WTC11 (cell line): ENCODE measurements at regions not wholly inside any gene's neighbourhood (a gene's known extent, or its start where the extent isn't known, plus 50 kb on each side); places are given as distances from the start of the nearest gene placed in this dataset.

Experiments used
- ATAC-seq: fragments of 200-7000 bp; cut with Tn5 transposase; 2 replicates; pipeline ENCODE4 v1.10.0; 2021; ENCODE audit warnings: mild to moderate bottlenecking, moderate library complexity
- CTCF ChIA-PET: fragments of 300-600 bp; sonication (Branson Sonifier 250); formaldehyde crosslinking; loops from one replicate; lab custom pipeline; 2021; ENCODE audit warnings: antibody characterized with exemption; lab: Charles Lee
- POLR2A ChIA-PET: fragments of 350-600 bp; sonication (Branson Sonifier 250); formaldehyde crosslinking; loops from one replicate; lab custom pipeline; 2021; ENCODE audit warnings: antibody characterized with exemption; lab: Charles Lee
- DNase-seq: peaks from one replicate; pipeline ENCODE4 v3.0.0; 2021; ENCODE audit warnings: low spot score
- H3K27ac Mint-ChIP-seq: 2 replicates; pipeline ENCODE4 v1.8.0; 2021; ENCODE audit warnings: mixed read lengths
- H3K27me3 Mint-ChIP-seq: 2 replicates; pipeline ENCODE4 v1.8.0; 2021; ENCODE audit warnings: low read depth, mild to moderate bottlenecking, moderate library complexity, mixed read lengths
- H3K36me3 Mint-ChIP-seq: 2 replicates; pipeline ENCODE4 v1.8.0; 2021; ENCODE audit warnings: mixed read lengths
- H3K4me1 Mint-ChIP-seq: 2 replicates; pipeline ENCODE4 v1.8.0; 2022; ENCODE audit warnings: mixed read lengths
- H3K4me3 Mint-ChIP-seq: 2 replicates; pipeline ENCODE4 v1.8.0; 2021; ENCODE audit warnings: mild to moderate bottlenecking, moderate library complexity, mixed read lengths
- H3K9me3 Mint-ChIP-seq: 2 replicates; pipeline ENCODE4 v1.8.0; 2021; ENCODE audit warnings: mixed read lengths
- AFF4 ChIP-seq: sonication (generic); formaldehyde crosslinking; IDR thresholded peaks from 2 replicates; pipeline ENCODE4 v1.8.1; 2023; ENCODE audit warnings: mild to moderate bottlenecking, missing genetic modification reagents, borderline replicate concordance
- ATF2 ChIP-seq: sonication (generic); formaldehyde crosslinking; IDR thresholded peaks from 2 replicates; pipeline ENCODE4 v1.8.1; 2022; ENCODE audit warnings: low read depth, missing genetic modification reagents, borderline replicate concordance
- ATF6 ChIP-seq: sonication (generic); formaldehyde crosslinking; IDR thresholded peaks from 2 replicates; pipeline ENCODE4 v1.8.1; 2023; ENCODE audit warnings: mild to moderate bottlenecking, missing genetic modification reagents
- CREM ChIP-seq: sonication (generic); formaldehyde crosslinking; IDR thresholded peaks from 2 replicates; pipeline ENCODE4 v1.8.1; 2022; ENCODE audit warnings: mild to moderate bottlenecking, missing genetic modification reagents, moderate library complexity
- ESRRA ChIP-seq: sonication (generic); formaldehyde crosslinking; IDR thresholded peaks from 2 replicates; pipeline ENCODE4 v1.8.1; 2022; ENCODE audit warnings: mild to moderate bottlenecking, missing genetic modification reagents, borderline replicate concordance
- GABPB1 ChIP-seq: sonication (generic); formaldehyde crosslinking; IDR thresholded peaks from 2 replicates; pipeline ENCODE4 v1.8.1; 2023; ENCODE audit warnings: mild to moderate bottlenecking, missing genetic modification reagents
- JUN ChIP-seq: sonication (generic); formaldehyde crosslinking; IDR thresholded peaks from 2 replicates; pipeline ENCODE4 v1.8.0; 2023; ENCODE audit warnings: mild to moderate bottlenecking, missing genetic modification reagents
- MLX ChIP-seq: sonication (generic); formaldehyde crosslinking; IDR thresholded peaks from 2 replicates; pipeline ENCODE4 v1.8.1; 2023; ENCODE audit warnings: mild to moderate bottlenecking, missing genetic modification reagents, moderate library complexity
- MYBL2 ChIP-seq: sonication (generic); formaldehyde crosslinking; IDR thresholded peaks from 2 replicates; pipeline ENCODE4 v1.8.1; 2023; ENCODE audit warnings: mild to moderate bottlenecking, moderate library complexity, missing genetic modification reagents
- NFE2L1 ChIP-seq: sonication (generic); formaldehyde crosslinking; IDR thresholded peaks from 2 replicates; pipeline ENCODE4 v1.8.1; 2023; ENCODE audit warnings: missing genetic modification reagents
- RELA ChIP-seq: sonication (generic); formaldehyde crosslinking; IDR thresholded peaks from 2 replicates; pipeline ENCODE4 v1.8.1; 2022; ENCODE audit warnings: missing genetic modification reagents, mild to moderate bottlenecking, borderline replicate concordance
- TEAD1 ChIP-seq: sonication (generic); formaldehyde crosslinking; IDR thresholded peaks from 2 replicates; pipeline ENCODE4 v1.8.0; 2022; ENCODE audit warnings: mild to moderate bottlenecking, missing genetic modification reagents
- TEAD4 ChIP-seq: sonication (generic); formaldehyde crosslinking; IDR thresholded peaks from 2 replicates; pipeline ENCODE4 v1.8.0; 2022; ENCODE audit warnings: mild to moderate bottlenecking, missing genetic modification reagents
- USF2 ChIP-seq: sonication (generic); formaldehyde crosslinking; IDR thresholded peaks from 2 replicates; pipeline ENCODE4 v1.8.1; 2023; ENCODE audit warnings: mild to moderate bottlenecking, missing genetic modification reagents, moderate library complexity
- ZNF138 ChIP-seq: sonication (generic); formaldehyde crosslinking; conservative IDR thresholded peaks from 2 replicates; pipeline ENCODE4 v1.8.1; 2022; ENCODE audit warnings: mild to moderate bottlenecking, moderate library complexity, missing genetic modification reagents
- ZNF396 ChIP-seq: fragments of 250-450 bp; sonication (Bioruptor Pico); IDR thresholded peaks from 2 replicates; pipeline ENCODE4 v1.8.0; 2021; ENCODE audit warnings: mild to moderate bottlenecking, moderate library complexity, borderline replicate concordance
- ZNF671 ChIP-seq: fragments of 250-450 bp; sonication (Bioruptor Pico); IDR thresholded peaks from 2 replicates; pipeline ENCODE4 v1.8.0; 2021; ENCODE audit warnings: mild to moderate bottlenecking

GRCh38 chr5:1967736-1968135 lies 85.0 kb upstream of the IRX4 start:
- POLR2A ChIA-PET, result no interaction called here
- Mint-ChIP-seq H3K4me3 (no peak overlapping the region), H3K9me3 (no peaks in the 10 kb centered on the region), H3K4me1 (peaks cover 24% of the 10 kb centered on the region), H3K27ac (no peak overlapping the region), H3K36me3 (no peaks in the 10 kb centered on the region), H3K27me3 (no peaks in the 10 kb centered on the region)
- CTCF ChIA-PET, result no interaction called here
- ATAC-seq, result no peak
- DNase-seq, result no peak
- TF ChIP-seq ZNF138, result no peak
- TF ChIP-seq TEAD4 (CRISPR knock-in tag), result no peak
- TF ChIP-seq ESRRA (CRISPR knock-in tag), result no peak
- no peak for TF ChIP-seq USF2
- no peak for TF ChIP-seq JUN (CRISPR knock-in tag)
- no peak for TF ChIP-seq MLX (CRISPR knock-in tag)
- TF ChIP-seq ATF6 (CRISPR knock-in tag), result no peak
- no peak for TF ChIP-seq ZNF671
- TF ChIP-seq AFF4 (CRISPR knock-in tag), result no peak
- TF ChIP-seq NFE2L1, result no peak
- TF ChIP-seq CREM (CRISPR knock-in tag), result no peak
- no peak for TF ChIP-seq GABPB1 (CRISPR knock-in tag)
- no peak for TF ChIP-seq ATF2 (CRISPR knock-in tag)
- no peak for TF ChIP-seq TEAD1
- no peak for TF ChIP-seq RELA (CRISPR knock-in tag)

- POLR2A ChIA-PET, result no interaction called here
- TF ChIP-seq ZNF396 (no peak), MYBL2 (no peak)
- Mint-ChIP-seq H3K36me3 (no peaks in the 10 kb centered on the region), H3K9me3 (no peaks in the 10 kb centered on the region), H3K4me1 (peaks cover 24% of the 10 kb centered on the region), H3K27ac (no peak overlapping the region), H3K27me3 (no peaks in the 10 kb centered on the region), H3K4me3 (no peak overlapping the region)
- ATAC-seq, result peak; percentile 48
- CTCF ChIA-PET, result interaction anchor here (1.3 kb wide), 1 partner anchor 14 kb away, joined by 3 read pairs; no protein-coding TSS in a partner anchor
- no peak for DNase-seq
Observed at GRCh38 chr5:1966461-1966860, 83.7 kb upstream of the IRX4 start.
